Stimulated activated CD4-positive, alpha-beta T cell treated with anti-CD3 and anti-CD28 coated beads, TNF-alpha, amount 100 ng/mL, for 24 hours (primary cell): ENCODE measurements at regions not wholly inside any gene's neighbourhood (a gene's known extent, or its start where the extent isn't known, plus 50 kb on each side); places are given as distances from the start of the nearest gene placed in this dataset.
A peak's percentile ranks its signal among the peaks of the same experiment; 100 is the strongest.

Experiments
- DNase-seq, 3 experiments: peaks; one replicate each; pipeline ENCODE4 v3.0.0-alpha.2; 2020; ENCODE audit warnings: low read depth in 3 of 3

DNA sequence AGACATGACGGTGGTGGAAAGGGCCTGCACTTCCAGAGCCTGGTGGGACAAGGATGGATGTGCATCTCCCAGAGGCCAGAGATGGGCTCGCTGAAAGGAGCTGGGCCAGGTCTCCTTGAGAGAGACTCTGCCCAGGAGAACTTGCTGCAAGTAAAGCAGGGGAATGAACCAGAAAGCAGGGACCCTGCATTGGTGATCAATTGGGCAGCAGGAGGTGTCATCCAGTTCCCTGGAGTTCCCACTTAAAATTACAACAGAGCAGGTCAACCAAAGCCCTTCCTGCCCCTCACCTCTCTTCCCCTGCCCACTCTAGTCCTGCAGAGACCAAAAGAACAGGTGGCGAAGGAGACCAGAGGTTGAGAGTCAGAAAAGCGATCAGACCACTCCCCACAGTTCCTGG is 69.7 kb upstream of the CAB39 start:
- no peak for DNase-seq

DNA sequence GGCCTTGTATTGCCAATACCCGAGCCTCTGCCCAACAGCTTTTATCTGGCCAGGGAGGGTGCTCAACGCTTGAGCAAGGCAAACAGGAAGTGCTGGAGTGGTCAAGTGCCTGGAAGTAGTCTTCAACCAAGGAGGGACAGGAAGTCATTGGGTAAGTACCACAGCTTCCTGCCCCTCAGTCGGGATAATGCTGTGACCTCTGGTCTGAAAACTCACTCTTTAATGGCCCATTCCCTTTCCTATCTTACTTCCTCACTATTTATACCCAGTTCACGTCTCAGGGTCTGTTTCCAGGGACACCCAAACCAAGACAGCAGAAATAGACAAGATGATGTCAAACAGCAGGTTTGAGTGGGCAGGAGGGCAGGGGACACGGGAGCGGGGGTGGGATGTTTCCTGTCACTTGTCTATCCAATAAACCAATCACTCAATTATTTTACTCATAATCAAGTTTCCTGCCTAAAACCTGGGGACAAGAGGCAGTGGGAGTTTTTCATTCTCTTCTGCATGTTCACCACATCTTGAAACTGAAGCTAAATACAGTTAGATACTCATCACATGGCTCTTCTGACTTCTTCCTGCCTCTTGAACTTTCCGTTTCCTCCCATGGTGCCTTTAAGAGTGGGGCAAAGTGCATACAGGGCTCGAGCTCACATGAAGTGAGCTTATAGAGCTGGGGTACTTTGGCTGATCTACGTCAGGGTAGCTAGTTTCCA is 68.9 kb upstream of the CAB39 start:
- peak in 2 of 3 experiments; percentile 54 to 74 for DNase-seq

DNA sequence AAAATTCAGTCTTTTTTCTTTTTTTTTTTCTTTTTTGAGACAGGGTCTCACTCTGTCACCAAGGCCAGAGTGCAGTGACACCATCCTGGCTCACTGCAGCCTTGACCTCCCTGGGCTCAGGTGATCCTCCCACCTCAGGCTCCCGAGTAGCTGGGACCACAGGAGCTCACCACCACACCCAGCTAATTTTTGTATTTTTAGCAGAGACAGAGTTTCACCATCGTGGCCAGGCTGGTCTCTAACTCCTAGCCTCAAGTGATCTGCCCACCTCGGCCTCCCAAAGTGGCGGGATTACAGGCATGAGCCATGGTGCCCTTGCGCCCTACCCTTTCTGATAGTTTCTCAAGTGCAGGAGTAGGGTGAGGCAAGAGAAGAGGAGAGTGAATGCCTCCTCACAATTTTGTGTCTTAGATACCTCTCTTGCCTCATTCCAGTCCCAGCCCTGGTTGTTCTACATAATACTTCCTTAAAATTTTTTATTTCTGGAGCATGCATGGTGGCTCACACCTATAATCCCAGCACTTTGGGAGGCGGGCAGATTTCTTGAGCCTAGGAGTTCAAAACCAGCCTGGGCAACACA is 68.2 kb upstream of the CAB39 start:
- DNase-seq, result no peak

- no peak for DNase-seq
Observed at GRCh38 chr2:230648356-230648755, 64.3 kb upstream of the CAB39 start.

DNA sequence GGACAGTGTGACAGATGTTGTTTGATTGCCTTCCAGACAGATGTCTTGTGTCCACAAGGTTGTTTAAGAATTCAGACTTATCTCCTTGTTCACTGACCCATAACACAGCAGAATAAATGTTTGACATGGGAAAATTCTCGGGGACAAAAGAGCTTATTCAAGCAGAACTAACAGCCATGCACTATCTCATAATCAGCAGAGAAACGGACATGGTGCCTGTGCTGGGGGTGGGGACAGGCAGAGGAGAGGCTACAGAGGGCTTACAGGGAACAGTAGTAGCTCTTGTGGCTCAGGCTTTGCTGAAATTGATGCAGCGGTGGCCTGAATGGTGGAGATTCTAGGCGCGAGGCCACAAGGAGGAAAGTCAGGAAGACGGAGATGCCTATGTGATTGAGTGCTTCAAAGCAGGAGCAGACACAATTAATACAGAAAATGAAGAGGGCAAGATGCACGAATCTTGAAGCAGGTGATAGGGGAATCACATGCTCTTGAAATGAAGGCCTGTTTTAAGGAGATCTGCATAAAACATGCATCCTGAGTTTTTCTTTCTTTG is 62.0 kb upstream of the CAB39 start:
- no peak for DNase-seq

GRCh38 chr2:230654057-230654456 is 58.6 kb upstream of the CAB39 start:
- DNase-seq, result no peak

- DNase-seq, result no peak
Observed at GRCh38 chr2:230657462-230657861, 55.2 kb upstream of the CAB39 start.

DNA sequence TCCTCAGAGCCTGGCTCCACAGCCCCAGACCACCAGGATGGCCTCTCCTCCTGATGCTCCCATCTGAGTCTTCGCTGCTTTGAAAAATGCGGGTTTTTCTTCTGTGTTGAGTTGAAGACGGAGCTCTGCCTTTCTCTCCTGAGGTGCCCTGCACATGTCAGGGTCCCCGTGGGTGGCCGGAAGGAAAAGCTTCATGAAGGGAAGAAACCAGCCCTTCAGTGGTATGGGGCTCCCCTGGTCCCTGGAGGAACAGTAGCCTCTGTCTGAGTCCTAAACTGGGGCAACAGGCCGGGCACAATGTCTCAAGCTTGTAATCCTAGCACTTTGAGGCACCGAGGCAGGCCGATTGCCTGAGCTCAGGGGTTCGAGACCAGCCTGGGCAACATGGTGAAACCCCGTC is 54.7 kb upstream of the CAB39 start:
- DNase-seq, result no peak

DNA sequence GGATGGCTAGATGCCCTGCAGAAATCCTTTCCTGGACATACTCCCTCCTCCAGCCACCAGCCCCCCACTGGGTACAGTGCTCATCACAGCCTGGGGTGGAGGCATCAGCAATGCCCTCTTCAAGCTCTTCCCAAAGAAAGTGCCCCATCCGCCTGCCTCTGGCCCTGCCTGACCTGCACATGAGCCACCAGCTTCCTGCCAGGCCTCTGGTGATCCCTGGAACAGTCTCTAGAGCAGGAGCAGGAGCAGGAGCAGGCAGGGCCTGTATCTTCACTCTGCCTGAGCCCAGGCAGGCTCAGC is 54.1 kb upstream of the CAB39 start:
- no peak for DNase-seq

- peak; percentile 58 to 82 (median 60) for DNase-seq
Observed at GRCh38 chr2:230658877-230659652, 53.6 kb upstream of the CAB39 start.

DNA sequence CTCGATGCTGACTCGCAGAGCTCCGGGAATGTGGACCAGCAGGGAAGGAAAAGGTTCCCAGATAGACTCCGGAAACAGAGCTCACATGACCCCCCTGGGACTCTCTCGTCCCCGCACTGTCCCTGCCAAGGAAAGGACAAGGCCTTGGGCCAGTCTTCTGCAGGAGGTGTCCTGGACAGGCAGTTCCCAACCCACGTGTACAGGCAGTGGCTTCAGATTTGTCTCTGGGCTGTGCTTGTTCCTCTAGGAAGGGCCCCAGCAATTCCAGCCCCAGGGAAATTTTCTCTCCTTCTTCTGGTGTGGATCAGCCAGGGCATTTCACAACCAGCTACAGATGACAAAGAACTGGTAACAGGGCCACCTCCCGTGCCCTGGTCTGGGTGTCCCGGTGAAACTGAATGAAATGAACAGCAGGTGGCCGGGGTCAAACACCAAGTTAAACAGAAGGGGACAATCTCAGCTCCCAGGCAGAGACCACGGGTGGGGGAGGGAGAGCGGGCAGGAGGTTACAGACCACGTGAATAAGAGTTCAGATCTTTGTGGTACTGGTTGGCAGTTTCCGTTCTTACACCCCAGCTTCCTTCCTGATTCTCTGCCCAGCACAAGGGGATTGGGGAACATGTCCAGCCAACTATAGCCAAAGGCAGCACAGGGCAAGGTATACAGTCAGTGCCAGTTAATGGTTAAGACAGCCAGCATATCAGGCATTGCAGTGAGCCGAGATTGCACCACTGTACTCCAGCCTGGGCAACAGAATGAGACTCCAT is 52.2 kb upstream of the CAB39 start:
- peak in 1 of 3 experiments; percentile 60 for DNase-seq

GRCh38 chr2:230661072-230661957 is 51.3 kb upstream of the CAB39 start:
- peak in 2 of 3 experiments; percentile 35 to 43 for DNase-seq
